ENCODE measurements at regions not wholly inside any gene's neighbourhood (a gene's known extent, or its start where the extent isn't known, plus 50 kb on each side); places are given as distances from the start of the nearest gene placed in this dataset.

- Histone ChIP-seq H3K79me2 (ENCODE audit: low read length) (no peaks in the 10 kb centered on the region), H3K27me3 (ENCODE audit: low read depth, low read length) (peaks cover 38% of the 10 kb centered on the region), H3K27ac (ENCODE audit: low read length) (no peak overlapping the region), H3K4me1 (ENCODE audit: low read length) (no peaks in the 10 kb centered on the region), H3K4me3 (ENCODE audit: low read length) (no peak overlapping the region), H4K20me1 (ENCODE audit: insufficient read depth, low read length) (no peaks in the 10 kb centered on the region), H3K36me3 (replicated peaks; ENCODE audit: low read depth, low read length) (no peaks in the 10 kb centered on the region), H3K9ac (ENCODE audit: low read length) (no peak overlapping the region), H3K4me2 (ENCODE audit: low read length) (no peak overlapping the region), H3K9me3 (ENCODE audit: insufficient read depth, low read length) (no peaks in the 10 kb centered on the region), H2AFZ (ENCODE audit: low read depth, low read length) (no peak overlapping the region)
- no peak for TF ChIP-seq EZH2phosphoT487 (IDR thresholded peaks at IDR 0.05; ENCODE audit: low read depth)
- TF ChIP-seq CTCF (IDR thresholded peaks at IDR 0.05; ENCODE audit: low read depth, low read length), result no peak
Observed at GRCh38 chr16:73545755-73546154, 497.8 kb upstream of the ZFHX3 start.

DNA sequence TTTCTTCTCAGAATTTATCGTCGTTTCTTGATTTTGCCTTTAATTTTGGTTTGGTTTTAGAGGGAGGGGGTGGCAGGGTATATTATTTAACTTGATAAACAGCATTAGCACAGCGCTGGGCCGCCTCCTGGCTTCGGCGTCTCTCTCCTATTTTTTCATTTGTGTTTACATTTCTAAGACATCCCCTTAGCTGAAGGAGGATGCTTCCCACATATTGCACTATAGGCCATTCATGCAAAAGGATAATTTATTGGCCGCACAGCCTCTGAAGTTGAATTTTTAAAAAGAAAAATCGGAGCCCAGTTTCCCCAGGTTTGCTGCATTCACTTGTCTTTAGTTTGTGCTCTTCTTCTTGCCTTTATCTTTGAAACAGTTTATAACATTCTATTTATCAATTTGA is 497.4 kb upstream of the ZFHX3 start:
- no peaks in the 10 kb centered on the region for H3K9me3 ChIP-seq (ENCODE audit: insufficient read depth, low read length)
- H3K27ac ChIP-seq (ENCODE audit: low read length), result no peak overlapping the region
- no peak overlapping the region for H3K4me2 ChIP-seq (ENCODE audit: low read length)
- H3K27me3 ChIP-seq (ENCODE audit: low read depth, low read length), result peaks cover 38% of the 10 kb centered on the region
- TF ChIP-seq CTCF (IDR thresholded peaks at IDR 0.05; ENCODE audit: low read depth, low read length) (no peak), EZH2phosphoT487 (IDR thresholded peaks at IDR 0.05; ENCODE audit: low read depth) (no peak)
- H4K20me1 ChIP-seq (ENCODE audit: insufficient read depth, low read length), result no peaks in the 10 kb centered on the region
- H3K4me3 ChIP-seq (ENCODE audit: low read length), result no peak overlapping the region
- H3K36me3 ChIP-seq (replicated peaks; ENCODE audit: low read depth, low read length), result no peaks in the 10 kb centered on the region
- H3K9ac ChIP-seq (ENCODE audit: low read length), result no peak overlapping the region
- no peaks in the 10 kb centered on the region for H3K79me2 ChIP-seq (ENCODE audit: low read length)
- no peaks in the 10 kb centered on the region for H3K4me1 ChIP-seq (ENCODE audit: low read length)
- H2AFZ ChIP-seq (ENCODE audit: low read depth, low read length), result no peak overlapping the region

- H3K4me2 ChIP-seq (ENCODE audit: low read length), result no peak overlapping the region
- H3K4me1 ChIP-seq (ENCODE audit: low read length), result no peaks in the 10 kb centered on the region
- H2AFZ ChIP-seq (ENCODE audit: low read depth, low read length), result no peak overlapping the region
- peaks cover 38% of the 10 kb centered on the region for H3K27me3 ChIP-seq (ENCODE audit: low read depth, low read length)
- H4K20me1 ChIP-seq (ENCODE audit: insufficient read depth, low read length), result no peaks in the 10 kb centered on the region
- no peak overlapping the region for H3K4me3 ChIP-seq (ENCODE audit: low read length)
- H3K36me3 ChIP-seq (replicated peaks; ENCODE audit: low read depth, low read length), result no peaks in the 10 kb centered on the region
- no peaks in the 10 kb centered on the region for H3K79me2 ChIP-seq (ENCODE audit: low read length)
- H3K9me3 ChIP-seq (ENCODE audit: insufficient read depth, low read length), result no peaks in the 10 kb centered on the region
- no peak overlapping the region for H3K27ac ChIP-seq (ENCODE audit: low read length)
- TF ChIP-seq CTCF (IDR thresholded peaks at IDR 0.05; ENCODE audit: low read depth, low read length) (no peak), EZH2phosphoT487 (IDR thresholded peaks at IDR 0.05; ENCODE audit: low read depth) (no peak)
- H3K9ac ChIP-seq (ENCODE audit: low read length), result no peak overlapping the region
Observed at GRCh38 chr16:73544826-73545225, 496.9 kb upstream of the ZFHX3 start.

- no peaks in the 10 kb centered on the region for H3K36me3 ChIP-seq (replicated peaks; ENCODE audit: low read depth, low read length)
- H3K4me2 ChIP-seq (ENCODE audit: low read length), result no peak overlapping the region
- H3K27me3 ChIP-seq (ENCODE audit: low read depth, low read length), result peaks cover 38% of the 10 kb centered on the region
- H2AFZ ChIP-seq (ENCODE audit: low read depth, low read length), result no peak overlapping the region
- TF ChIP-seq EZH2phosphoT487 (IDR thresholded peaks at IDR 0.05; ENCODE audit: low read depth), result no peak
- no peak for TF ChIP-seq CTCF (IDR thresholded peaks at IDR 0.05; ENCODE audit: low read depth, low read length)
- no peaks in the 10 kb centered on the region for H3K4me1 ChIP-seq (ENCODE audit: low read length)
- no peak overlapping the region for H3K27ac ChIP-seq (ENCODE audit: low read length)
- no peaks in the 10 kb centered on the region for H3K9me3 ChIP-seq (ENCODE audit: insufficient read depth, low read length)
- H4K20me1 ChIP-seq (ENCODE audit: insufficient read depth, low read length), result no peaks in the 10 kb centered on the region
- no peaks in the 10 kb centered on the region for H3K79me2 ChIP-seq (ENCODE audit: low read length)
- H3K9ac ChIP-seq (ENCODE audit: low read length), result no peak overlapping the region
- no peak overlapping the region for H3K4me3 ChIP-seq (ENCODE audit: low read length)
Observed at GRCh38 chr16:73543970-73544599, 496.2 kb upstream of the ZFHX3 start.
